ENCODE measurements at regions not wholly inside any gene's neighbourhood (a gene's known extent, or its start where the extent isn't known, plus 50 kb on each side); places are given as distances from the start of the nearest gene placed in this dataset.

GRCh38 chr4:24071612-24072372, 181.9 kb upstream of the PPARGC1A start (continued):
- TF ChIP-seq CBX5 (IDR thresholded peaks at IDR 0.05; ENCODE audit: low read depth, low read length), result no peak
- no peak for TF ChIP-seq NRF1 (IDR thresholded peaks at IDR 0.05; ENCODE audit: low read depth, low read length)
- TF ChIP-seq MAFK (IDR thresholded peaks at IDR 0.05; ENCODE audit: low read depth, low read length), result no peak
- no peak for TF ChIP-seq TCF12 (IDR thresholded peaks at IDR 0.05; ENCODE audit: low read depth, low read length)
- TF ChIP-seq HDAC2 (IDR thresholded peaks at IDR 0.05; ENCODE audit: borderline replicate concordance in 1 of 2, low read depth in 2 of 2, low read length in 2 of 2), result no peak
- no peak for TF ChIP-seq GTF2F1 (IDR thresholded peaks at IDR 0.05; ENCODE audit: borderline replicate concordance, low read depth, low read length)
- TF ChIP-seq CBX8 (IDR thresholded peaks at IDR 0.05; ENCODE audit: borderline replicate concordance, low read depth, low read length), result no peak
- no peak for TF ChIP-seq SUZ12 (IDR thresholded peaks at IDR 0.05; ENCODE audit: low read length)
- TF ChIP-seq SRF (IDR thresholded peaks at IDR 0.05; ENCODE audit: low read depth, low read length), result no peak
- TF ChIP-seq KDM1A (IDR thresholded peaks at IDR 0.05; ENCODE audit: borderline replicate concordance, low read length), result no peak
- no peak for TF ChIP-seq BCL11A (IDR thresholded peaks at IDR 0.05; ENCODE audit: low read depth in 2 of 2, low read length in 2 of 2)
